GM12873 (cell line): ENCODE measurements at regions not wholly inside any gene's neighbourhood (a gene's known extent, or its start where the extent isn't known, plus 50 kb on each side); places are given as distances from the start of the nearest gene placed in this dataset.

Source experiments
- CTCF ChIP-seq: IDR thresholded peaks from 2 replicates; pipeline ENCODE4 v1.5.1; 2012; ENCODE audit warnings: low read depth, mild to moderate bottlenecking, moderate library complexity, low read length, control low read depth; ENCODE audit not compliant: insufficient read depth; ENCODE audit errors: missing control alignments

GRCh38 chr3:177561365-177561764, 364.1 kb upstream of the TBL1XR1 start:
- no peak for TF ChIP-seq CTCF

GRCh38 chr3:177561769-177562392, 364.6 kb upstream of the TBL1XR1 start:
- no peak for TF ChIP-seq CTCF

DNA sequence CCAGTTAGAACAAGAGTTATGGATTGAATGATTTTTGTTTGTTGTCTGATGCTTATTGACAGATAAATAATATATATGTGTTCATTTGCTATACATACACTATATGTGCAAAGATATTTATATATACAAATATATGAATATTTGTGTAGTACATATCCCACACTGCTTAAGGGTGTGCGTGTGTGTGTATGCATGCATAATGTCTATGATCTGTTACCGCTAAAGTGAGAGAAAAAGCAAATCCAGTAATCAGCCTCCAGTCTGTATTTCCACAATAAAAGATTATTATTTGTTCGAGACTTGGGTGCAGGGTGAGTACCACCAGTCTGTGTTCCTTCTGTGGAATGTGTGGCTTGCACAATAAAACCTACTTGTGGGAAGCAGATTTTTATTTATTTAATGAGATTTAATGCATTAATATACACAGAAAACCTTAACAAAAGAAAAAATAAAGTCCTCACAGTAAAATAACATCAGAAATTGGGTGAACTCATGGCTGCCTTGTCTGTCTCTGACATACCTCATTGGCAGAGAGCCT, 366.0 kb upstream of the TBL1XR1 start:
- TF ChIP-seq CTCF, result no peak

- no peak for TF ChIP-seq CTCF
Measured at GRCh38 chr3:177563792-177564191, 366.5 kb upstream of the TBL1XR1 start.

DNA sequence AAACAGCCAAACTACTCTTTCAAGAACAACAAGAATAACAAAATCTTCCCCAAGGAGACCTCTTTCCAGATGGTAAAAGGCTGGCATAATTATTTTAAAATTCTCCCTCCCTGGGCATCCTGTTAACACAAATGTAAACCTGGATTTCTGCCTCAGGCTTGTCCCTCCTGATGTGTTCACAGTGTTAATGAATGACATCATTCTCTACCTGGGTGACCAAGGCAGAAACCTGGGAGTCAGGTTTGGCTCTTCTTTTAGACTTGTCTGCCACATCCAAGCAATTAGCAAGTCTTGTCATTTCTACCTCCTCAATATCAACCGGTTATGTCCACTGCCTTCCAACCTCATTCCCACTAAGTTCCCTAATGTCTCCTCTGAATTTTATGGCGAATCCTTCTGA, 368.7 kb upstream of the TBL1XR1 start:
- TF ChIP-seq CTCF, result no peak

DNA sequence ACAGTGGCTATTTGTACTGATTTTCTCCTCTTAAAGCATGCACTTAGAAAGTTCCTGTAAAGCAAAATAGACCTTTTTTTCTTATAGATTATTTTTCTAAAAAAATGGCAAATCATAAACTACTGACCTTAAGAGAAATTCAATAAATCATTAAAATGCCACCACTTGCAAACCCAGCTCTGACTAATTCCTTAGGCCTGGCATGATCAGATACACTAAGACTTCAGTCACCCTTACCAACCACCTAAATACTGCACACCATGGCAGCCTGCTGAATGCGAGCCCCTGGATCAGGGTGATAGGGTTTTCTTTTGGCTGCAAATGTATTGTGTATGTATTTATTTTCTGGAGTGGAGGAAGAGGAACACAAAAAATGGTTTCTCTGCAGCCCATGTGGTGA, 370.6 kb upstream of the TBL1XR1 start:
- TF ChIP-seq CTCF, result no peak

DNA sequence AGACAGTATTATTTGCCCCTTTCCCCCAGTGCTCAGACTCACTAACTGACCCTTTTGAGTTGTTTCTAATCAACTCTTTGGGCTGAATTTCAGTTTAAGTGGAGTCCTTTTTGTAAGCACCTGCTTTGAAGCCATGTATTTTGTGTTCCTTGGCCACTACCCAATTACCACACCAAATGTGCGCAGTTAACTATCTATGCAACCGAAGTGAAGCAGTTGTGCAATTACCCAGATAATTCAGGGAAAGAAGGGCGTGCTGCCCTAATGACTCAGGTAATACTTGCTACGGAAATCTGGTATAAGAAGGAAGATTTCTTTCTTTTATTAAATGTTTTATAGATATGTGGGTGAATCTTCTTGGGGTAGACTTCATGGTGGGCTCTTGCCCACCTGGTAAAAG, 371.9 kb upstream of the TBL1XR1 start:
- TF ChIP-seq CTCF, result no peak
